ENCODE measurements at regions not wholly inside any gene's neighbourhood (a gene's known extent, or its start where the extent isn't known, plus 50 kb on each side); places are given as distances from the start of the nearest gene placed in this dataset.
"Not testable (repeated sequence)": the region's sequence is repeated elsewhere in the genome, so short reads cannot be mapped to it uniquely, and the experiment has no call there.

GRCh38 chr2:34254272-34254878, 655.3 kb upstream of the FAM98A start:
- DNase-seq, result no peak

DNA sequence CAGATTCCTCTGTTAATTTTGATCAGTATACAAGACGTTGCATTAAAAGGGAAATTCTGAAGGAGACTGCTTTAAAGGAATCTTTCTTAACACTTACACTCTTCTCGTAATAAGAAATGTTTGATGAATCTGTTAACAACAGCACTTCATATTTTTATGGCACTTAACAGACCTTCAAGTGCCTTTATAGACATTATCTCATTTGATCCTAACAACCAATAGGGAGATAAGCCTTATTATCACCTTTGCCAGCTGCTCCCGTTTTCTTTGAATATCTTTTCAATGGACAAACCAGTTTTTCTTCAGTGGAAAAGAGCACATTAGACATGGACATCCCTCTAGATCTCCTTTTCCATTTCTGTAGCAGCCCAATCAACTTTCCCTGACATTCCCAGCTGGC, 653.0 kb upstream of the FAM98A start:
- no peak for DNase-seq

GRCh38 chr2:34251578-34251977, 652.5 kb upstream of the FAM98A start:
- no peak for DNase-seq

- DNase-seq, result no peak
Observed at GRCh38 chr2:34244195-34244594, 645.1 kb upstream of the FAM98A start.

DNA sequence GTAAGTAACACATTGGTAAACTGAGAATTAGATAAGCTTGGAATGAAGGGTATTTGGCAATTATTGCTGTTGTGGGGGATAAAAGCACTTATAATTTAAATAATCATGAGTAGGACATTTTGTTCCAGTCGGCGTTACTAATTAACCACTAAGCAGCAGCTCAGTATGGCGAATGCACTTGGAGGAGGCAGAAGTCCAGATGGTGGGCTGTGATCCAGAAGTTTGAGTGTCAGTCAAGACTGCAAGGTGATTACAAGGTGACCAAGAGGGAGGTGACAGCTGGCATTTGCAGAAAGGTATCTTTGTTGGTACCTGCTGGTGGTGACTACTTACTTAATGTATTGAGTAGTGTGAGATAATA, 643.6 kb upstream of the FAM98A start:
- DNase-seq, result no peak

- no peak for DNase-seq
Observed at GRCh38 chr2:34241905-34242762, 643.0 kb upstream of the FAM98A start.

GRCh38 chr2:34239511-34239910, 640.4 kb upstream of the FAM98A start:
- no peak for DNase-seq

DNA sequence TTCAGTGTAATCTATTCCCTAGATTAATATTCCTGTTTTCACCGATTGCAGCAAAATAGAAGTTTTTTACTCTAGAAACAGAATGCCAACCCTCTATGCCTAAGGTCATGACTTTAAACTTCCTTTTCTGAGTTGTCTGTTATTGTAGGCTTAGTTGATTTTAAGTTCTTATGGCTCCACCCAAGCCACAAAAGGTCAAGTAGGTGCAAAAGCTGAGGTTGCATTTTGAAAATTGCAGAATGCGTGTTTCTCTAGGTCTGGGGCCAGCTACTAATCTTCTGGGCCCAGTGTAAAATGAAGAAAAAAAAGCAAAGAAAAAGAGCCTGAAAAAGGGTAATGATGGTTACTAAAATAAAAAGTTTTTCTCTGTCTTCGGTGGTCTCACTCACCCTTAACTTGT, 635.7 kb upstream of the FAM98A start:
- no peak for DNase-seq

- no peak for DNase-seq
Observed at GRCh38 chr2:34229998-34230397, 630.9 kb upstream of the FAM98A start.

GRCh38 chr2:34215174-34215573, 616.1 kb upstream of the FAM98A start:
- DNase-seq, result no peak

DNA sequence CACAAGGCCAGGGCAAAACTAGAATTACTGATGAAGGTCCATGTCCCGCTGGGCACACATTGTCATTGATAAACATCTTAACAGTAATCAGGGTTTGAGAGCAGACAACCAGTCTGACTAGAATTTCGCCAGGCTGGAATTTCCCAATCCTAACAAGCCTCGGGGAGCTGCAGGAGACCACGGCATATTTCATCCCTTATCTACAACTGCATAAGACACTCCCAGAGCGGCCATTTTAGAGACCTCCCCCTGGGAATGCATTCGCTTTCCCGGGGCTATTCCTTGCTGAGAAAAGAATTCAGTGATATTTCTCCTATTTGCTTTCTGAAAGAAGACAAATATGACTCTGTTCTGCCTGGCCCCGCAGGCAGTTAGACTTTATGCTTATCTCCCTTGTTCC, 611.3 kb upstream of the FAM98A start:
- DNase-seq, result not testable (repeated sequence)

DNA sequence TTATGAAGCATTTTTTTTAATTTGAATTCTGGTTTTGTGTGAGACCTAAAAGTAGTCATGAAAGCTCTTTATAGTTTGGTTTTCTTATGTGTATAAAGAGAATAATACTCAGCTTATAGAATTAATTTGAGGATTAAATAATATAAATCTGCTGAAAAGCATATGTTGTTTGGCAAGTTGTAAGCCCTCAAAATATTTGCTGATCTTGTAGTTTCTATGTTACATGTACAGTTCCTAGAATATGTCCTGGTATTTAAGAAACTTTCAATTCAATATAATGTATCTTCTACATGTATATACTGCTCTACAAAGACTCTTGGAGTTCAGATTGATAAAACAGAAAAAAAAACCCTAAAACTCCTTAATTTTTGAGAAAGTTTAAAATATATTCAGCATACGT, 605.5 kb upstream of the FAM98A start:
- no peak for DNase-seq

DNA sequence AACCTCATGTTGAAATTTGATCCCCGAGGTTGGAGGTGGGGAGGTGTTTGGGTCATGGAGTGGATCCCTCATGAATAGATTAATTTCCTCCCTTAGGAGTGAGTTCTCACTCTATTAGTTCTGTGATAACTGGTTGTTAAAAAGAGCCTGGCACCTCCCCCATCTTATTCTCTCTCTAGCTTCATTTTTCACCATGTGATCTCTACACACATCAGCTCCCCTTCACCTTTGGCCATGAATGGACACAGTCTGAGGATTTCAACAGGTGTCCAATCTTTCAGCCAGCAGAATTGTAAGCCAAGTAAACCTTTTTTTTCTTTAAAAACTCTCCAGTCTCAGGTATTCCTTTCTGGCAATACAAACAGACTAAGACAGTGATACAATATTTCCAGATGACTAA, 602.0 kb upstream of the FAM98A start:
- no peak for DNase-seq

DNA sequence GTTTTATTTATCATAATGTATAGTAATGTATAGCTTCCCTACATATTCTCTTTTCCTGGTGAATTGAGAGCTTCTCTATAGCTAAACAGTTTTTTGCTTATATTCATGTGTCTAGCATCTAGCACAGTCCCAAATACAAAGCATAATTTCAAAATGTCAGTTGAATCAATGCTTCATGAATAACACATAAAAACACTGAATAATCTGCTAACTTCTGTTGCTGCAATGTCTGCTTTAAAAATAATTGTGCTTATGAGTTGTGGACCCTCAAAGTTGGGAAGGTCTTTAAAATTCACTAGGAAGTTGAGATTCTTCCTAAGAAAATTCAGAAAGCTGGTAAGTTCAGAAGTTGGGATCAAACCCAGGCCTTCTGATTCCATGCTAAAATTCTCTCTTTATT, 600.9 kb upstream of the FAM98A start:
- DNase-seq, result no peak

DNA sequence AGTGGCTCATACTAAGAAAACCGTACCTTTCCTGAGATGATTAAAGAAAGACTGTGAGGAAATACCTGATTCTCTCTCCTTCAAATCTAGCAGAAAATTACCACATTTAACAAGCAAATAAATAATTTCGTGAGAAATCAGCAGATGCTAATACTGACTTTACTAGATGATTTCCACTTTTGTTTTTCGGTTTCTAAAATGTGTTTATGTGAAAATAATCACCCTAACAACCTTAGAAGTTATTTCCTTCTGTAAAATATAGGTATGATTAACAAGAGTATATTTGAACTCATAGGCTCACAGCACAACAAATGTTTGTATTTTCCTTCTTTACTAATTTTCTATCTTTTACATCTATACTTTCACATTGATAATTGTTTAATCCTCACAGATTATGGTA, 594.1 kb upstream of the FAM98A start:
- no peak for DNase-seq

GRCh38 chr2:34188464-34189303, 589.6 kb upstream of the FAM98A start:
- DNase-seq, result no peak

- no peak for DNase-seq
Observed at GRCh38 chr2:34179511-34179910, 580.4 kb upstream of the FAM98A start.

GRCh38 chr2:34178482-34178881, 579.4 kb upstream of the FAM98A start:
- no peak for DNase-seq

GRCh38 chr2:34176693-34177092, 577.6 kb upstream of the FAM98A start:
- DNase-seq, result no peak

- DNase-seq, result no peak
Observed at GRCh38 chr2:34174506-34174905, 575.4 kb upstream of the FAM98A start.

DNA sequence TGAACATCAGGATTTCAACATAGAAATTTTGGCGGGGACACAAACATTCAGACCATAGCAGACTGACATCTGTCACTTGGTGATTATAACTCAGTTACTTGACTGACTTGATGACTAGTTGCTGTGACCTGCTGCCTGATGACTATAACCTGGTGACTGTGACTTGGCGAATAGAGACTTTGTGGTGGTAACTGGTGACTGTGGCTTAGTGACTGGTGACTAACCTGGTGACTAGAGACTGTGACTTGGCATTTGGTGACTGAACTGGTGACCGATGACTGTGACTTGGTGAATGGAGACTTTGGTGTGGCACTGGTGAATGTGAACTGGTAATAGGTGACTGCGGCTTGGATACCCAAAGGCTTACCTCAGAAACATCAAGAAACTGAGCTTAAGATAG, 563.1 kb upstream of the FAM98A start:
- no peak for DNase-seq

DNA sequence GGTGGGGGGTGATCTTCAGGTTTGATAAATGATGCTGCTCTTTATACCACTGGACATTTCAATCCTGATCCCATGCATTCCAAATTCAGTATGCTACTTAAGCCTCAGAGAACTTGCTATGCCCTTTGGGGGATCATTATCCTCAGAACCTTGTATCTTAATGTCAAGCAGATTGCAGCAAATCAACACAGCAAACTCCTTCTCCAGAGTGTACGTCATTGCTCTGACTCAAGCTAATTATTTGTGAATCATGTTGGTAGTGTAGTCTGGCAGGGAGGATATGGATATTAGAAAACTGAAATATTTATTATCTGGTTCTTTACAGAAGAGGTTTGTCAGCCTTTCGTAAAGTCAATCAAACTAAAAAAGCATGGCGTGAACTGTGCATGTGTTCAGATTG, 562.5 kb upstream of the FAM98A start:
- DNase-seq, result no peak

GRCh38 chr2:34159901-34160300, 560.8 kb upstream of the FAM98A start:
- DNase-seq, result no peak

GRCh38 chr2:34153484-34153883, 554.4 kb upstream of the FAM98A start:
- no peak for DNase-seq

Data from suppressor macrophage (primary cell).